Right lobe of liver (tissue), 6 donors: ENCODE measurements at regions not wholly inside any gene's neighbourhood (a gene's known extent, or its start where the extent isn't known, plus 50 kb on each side); places are given as distances from the start of the nearest gene placed in this dataset.
"Not testable (repeated sequence)": the region's sequence is repeated elsewhere in the genome, so short reads cannot be mapped to it uniquely, and the experiment has no call there.

Experiments used
- ATAC-seq, 4 donors: fragments of 200-7000 bp; cut with Tn5 transposase; one replicate each; pipeline ENCODE4 v1.9.1; 2020; ENCODE audit warnings: mild to moderate bottlenecking in 4 of 4, moderate library complexity in 4 of 4
- DNase-seq, 3 donors: peaks; one replicate each; pipeline ENCODE4 v3.0.0-alpha.2; 2020
- H3K27ac ChIP-seq, 3 donors: fragments of 200-600 bp; one replicate each; pipeline ENCODE4 v1.8.0; 2022
- H3K27me3 ChIP-seq, 2 donors: fragments of 200-600 bp; one replicate each; pipeline ENCODE4 v1.8.0; 2022
- H3K36me3 ChIP-seq, 4 donors: fragments of 200-600 bp; sonication (generic) in 1 of 4; one replicate each; pipeline versions ENCODE4 v1.5.1 to v1.8.0; 2017 to 2022; ENCODE audit warnings: control low read depth in 1 of 4
- H3K4me1 ChIP-seq, 4 donors: fragments of 200-600 bp; sonication (generic) in 1 of 4; one replicate each; pipeline versions ENCODE4 v1.5.1 to v1.8.0; 2017 to 2022; ENCODE audit warnings: control low read depth in 1 of 4
- H3K4me3 ChIP-seq, 3 donors: fragments of 200-600 bp; one replicate each; pipeline ENCODE4 v1.8.0; 2022
- H3K9me3 ChIP-seq, 4 donors: fragments of 200-600 bp; sonication (generic) in 1 of 4; one replicate each; pipeline versions ENCODE4 v1.5.1 to v1.8.0; 2017 to 2022; ENCODE audit warnings: control low read depth in 1 of 4
- POLR2A ChIP-seq: fragments of 450-650 bp; IDR thresholded peaks from one replicate; pipeline ENCODE4 v1.6.1; 2017; ENCODE audit warnings: antibody characterized with exemption, mild to moderate bottlenecking
- WGBS: methylation state at CpG from one replicate; pipeline ENCODE4 v1.1.6; 2018; ENCODE audit warnings: low coverage, low lambda C conversion rate; ENCODE audit not compliant: insufficient coverage; ENCODE audit errors: missing lambda C conversion rate; 5-methylcytosine and 5-hydroxymethylcytosine counted together
- intact Hi-C, 2 donors: fragments of 100-400 bp; cut with DNase I; formaldehyde crosslinking; loops; one replicate each; pipeline versions ENCODE4 v1.11.2 to v1.14.1; 2022
- TF ChIP-seq, protein P1 (sequence below), 4 donors: fragments of 200-600 bp in 3 of 4; fragments of 450-650 bp in 1 of 4; IDR thresholded peaks; one replicate each; pipeline versions ENCODE4 v1.5.1 to v1.8.0; 2016 to 2022; ENCODE audit warnings: antibody characterized with exemption in 4 of 4, mild to moderate bottlenecking in 2 of 4
- donor health status: DM: no; HTN: yes; CAD: no.
- donor health status: DM: no; HTN: no; CAD: no.
- donor health status: DM: no; HTN: no; CAD: no.
- donor health status: DM: no; HTN: yes; CAD: no.
- donor health status: DM: no; HTN: yes; CAD: no.

DNA sequence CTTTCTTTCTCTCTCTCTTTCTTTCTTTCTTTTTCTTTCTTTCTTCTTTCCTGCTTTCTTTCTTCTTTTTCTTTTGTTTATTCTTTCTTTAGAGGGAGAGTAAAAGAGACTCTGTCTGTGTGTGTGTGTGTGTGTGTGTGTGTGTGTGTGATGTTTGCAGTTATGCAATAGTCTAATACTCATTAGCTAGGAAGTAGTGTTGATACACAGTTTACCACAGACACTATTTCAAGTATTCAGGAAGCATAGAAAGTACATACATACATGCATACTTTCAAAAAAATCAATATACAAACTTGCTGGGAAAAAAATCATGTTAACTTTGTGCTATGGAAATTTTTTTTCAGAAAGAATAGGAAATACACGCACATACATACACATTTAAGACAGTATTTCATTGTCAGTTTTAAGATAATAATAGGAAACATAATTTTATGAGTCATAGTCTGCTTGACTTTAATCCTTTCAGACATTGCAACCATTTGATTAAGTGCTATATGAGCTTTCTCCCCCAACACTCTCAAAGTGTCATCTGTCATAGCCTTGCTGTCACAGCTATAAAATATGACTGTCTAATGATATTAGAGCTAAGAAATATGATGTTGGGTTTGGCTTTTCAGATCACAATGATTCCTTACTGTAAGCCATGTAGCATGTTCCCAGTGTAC is 74.9 kb upstream of the EPHA3 start:
- H3K4me3 ChIP-seq = no peak overlapping the region
- ATAC-seq (no peak), DNase-seq (no peak)
- H3K36me3 ChIP-seq = no peaks in the 10 kb centered on the region
- intact Hi-C loops = no loop called here
- no peak for TF ChIP-seq POLR2A
- H3K9me3 ChIP-seq = no peaks in the 10 kb centered on the region
- 31% methylated on average over 1 of the region's 1 CpG for WGBS
- no peaks in the 10 kb centered on the region for H3K4me1 ChIP-seq
- H3K27me3 ChIP-seq = no peaks in the 10 kb centered on the region
- H3K27ac ChIP-seq = no peak overlapping the region

DNA sequence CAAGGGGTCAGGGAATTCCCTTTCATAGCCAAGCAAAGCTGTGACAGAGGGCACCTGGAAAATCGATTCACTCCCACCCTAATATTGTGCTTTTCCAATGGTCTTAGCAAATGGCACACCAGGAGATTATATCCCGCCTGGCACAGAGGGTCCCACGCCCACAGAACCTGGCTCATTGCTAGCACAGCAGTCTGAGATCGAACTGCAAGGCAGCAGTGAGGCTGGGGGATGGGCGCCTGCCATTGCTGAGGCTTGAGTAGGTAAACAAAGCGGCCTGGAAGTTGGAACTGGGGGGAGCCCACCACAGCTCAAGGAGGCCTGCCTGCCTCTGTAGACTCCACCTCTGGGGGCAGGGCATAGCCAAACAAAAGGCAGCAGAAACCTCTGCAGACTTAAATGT is 72.7 kb upstream of the EPHA3 start:
- H3K9me3 ChIP-seq, H3K4me3 ChIP-seq, ATAC-seq, H3K27ac ChIP-seq, H3K27me3 ChIP-seq, H3K4me1 ChIP-seq, intact Hi-C loops, H3K36me3 ChIP-seq, DNase-seq: not testable (repeated sequence)
- WGBS = 57% methylated on average over 1 of the region's 6 CpGs

DNA sequence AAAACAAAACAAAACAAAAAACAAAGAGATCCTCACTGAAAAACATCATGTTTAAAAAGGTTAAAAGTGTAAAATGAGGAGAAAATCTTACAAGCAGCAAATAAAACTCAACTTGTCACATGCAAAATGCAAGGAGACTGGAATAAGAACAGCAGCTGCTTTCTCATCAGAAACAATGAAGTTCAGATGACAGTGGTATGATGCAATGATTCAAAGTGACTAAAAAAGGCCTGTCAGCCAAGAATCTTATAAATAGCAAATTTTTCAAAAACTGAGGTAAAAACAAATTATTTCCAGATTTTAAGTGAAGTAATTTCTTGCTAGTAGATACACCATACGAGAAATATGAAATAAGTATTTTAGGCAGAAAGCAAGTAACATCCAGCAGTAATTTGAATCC is 68.6 kb upstream of the EPHA3 start:
- DNase-seq (no peak), ATAC-seq (no peak)
- Histone ChIP-seq H3K9me3 (no peaks in the 10 kb centered on the region), H3K27ac (no peak overlapping the region), H3K27me3 (no peaks in the 10 kb centered on the region), H3K4me3 (no peak overlapping the region), H3K4me1 (no peaks in the 10 kb centered on the region), H3K36me3 (no peaks in the 10 kb centered on the region)
- intact Hi-C loops = no loop called here
- 27% methylated on average over 1 of the region's 1 CpG for WGBS
- TF ChIP-seq, protein P1, sequence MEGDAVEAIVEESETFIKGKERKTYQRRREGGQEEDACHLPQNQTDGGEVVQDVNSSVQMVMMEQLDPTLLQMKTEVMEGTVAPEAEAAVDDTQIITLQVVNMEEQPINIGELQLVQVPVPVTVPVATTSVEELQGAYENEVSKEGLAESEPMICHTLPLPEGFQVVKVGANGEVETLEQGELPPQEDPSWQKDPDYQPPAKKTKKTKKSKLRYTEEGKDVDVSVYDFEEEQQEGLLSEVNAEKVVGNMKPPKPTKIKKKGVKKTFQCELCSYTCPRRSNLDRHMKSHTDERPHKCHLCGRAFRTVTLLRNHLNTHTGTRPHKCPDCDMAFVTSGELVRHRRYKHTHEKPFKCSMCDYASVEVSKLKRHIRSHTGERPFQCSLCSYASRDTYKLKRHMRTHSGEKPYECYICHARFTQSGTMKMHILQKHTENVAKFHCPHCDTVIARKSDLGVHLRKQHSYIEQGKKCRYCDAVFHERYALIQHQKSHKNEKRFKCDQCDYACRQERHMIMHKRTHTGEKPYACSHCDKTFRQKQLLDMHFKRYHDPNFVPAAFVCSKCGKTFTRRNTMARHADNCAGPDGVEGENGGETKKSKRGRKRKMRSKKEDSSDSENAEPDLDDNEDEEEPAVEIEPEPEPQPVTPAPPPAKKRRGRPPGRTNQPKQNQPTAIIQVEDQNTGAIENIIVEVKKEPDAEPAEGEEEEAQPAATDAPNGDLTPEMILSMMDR (IDR thresholded peaks at IDR 0.05) = no peak
- TF ChIP-seq POLR2A = no peak

DNA sequence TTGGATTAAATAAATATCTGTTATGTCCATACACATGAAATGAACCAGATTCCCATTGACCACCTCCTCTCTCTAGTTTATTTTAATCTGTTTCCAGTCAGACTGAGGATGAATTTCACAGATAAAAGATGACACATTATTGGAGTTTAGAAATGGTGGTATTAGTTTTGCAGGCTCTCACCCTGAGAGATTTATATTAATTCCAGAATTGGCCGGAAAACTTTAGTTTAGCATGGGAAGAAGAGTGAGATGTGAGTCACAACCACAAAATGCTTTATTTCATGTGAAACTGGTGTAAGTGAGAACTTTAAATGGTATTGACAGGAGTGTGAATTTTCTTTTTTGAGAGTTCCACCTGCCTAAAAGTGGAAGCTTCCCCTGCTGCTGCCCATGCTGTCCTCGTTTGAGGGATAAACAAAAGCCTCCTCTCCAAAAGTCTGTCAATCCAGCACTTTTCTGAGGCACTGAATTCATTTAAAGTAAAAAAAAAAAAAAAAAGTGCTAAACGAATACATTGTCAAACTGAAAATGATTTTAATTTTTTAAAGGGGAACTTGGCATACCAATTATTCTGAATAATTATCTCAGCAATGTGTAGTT is 65.1 kb upstream of the EPHA3 start:
- Histone ChIP-seq H3K27ac (no peak overlapping the region), H3K36me3 (no peaks in the 10 kb centered on the region), H3K27me3 (no peaks in the 10 kb centered on the region), H3K4me1 (no peaks in the 10 kb centered on the region), H3K4me3 (no peak overlapping the region), H3K9me3 (no peaks in the 10 kb centered on the region)
- intact Hi-C loops = no loop called here
- 23% methylated on average over 3 of the region's 3 CpGs for WGBS
- DNase-seq (no peak), ATAC-seq (no peak)
- TF ChIP-seq, protein P1 (IDR thresholded peaks at IDR 0.05) = no peak
- no peak for TF ChIP-seq POLR2A

DNA sequence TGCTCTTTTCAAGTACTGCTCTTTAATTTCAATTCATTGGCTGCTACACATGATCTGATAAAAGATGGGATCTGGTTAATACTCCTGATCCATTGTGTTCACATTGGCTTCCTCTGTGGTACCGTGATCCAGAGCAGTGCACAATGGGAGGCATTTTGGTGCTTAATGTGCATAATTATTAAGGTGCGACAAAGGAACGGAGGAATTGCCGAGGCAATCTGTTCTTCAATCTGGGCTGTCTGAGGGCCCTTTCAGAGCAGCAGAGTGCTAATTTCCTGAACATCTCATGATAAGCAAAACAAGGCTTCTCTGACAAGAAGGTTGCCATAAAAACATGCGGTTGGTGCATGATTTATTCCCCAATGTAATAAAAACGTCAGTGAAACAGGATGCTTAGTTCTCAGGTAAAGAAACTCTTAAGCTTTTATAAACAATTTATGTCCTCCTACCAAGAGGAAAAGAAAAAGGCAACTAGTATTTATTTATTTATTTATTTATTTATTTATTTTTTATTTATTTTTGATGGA is 64.0 kb upstream of the EPHA3 start:
- ATAC-seq (no peak), DNase-seq (no peak)
- no peaks in the 10 kb centered on the region for H3K27me3 ChIP-seq
- H3K27ac ChIP-seq = no peak overlapping the region
- H3K4me3 ChIP-seq = no peak overlapping the region
- intact Hi-C loops = no loop called here
- H3K4me1 ChIP-seq = no peaks in the 10 kb centered on the region
- WGBS = 46% methylated on average over 6 of the region's 6 CpGs
- TF ChIP-seq POLR2A = no peak
- TF ChIP-seq, protein P1 (IDR thresholded peaks at IDR 0.05) = no peak
- H3K36me3 ChIP-seq = no peaks in the 10 kb centered on the region
- H3K9me3 ChIP-seq = no peaks in the 10 kb centered on the region
